SIG-M5 (cell line): ENCODE measurements at regions not wholly inside any gene's neighbourhood (a gene's known extent, or its start where the extent isn't known, plus 50 kb on each side); places are given as distances from the start of the nearest gene placed in this dataset.
A peak's percentile ranks its signal among the peaks of the same experiment; 100 is the strongest.

Source experiments
- DNase-seq: peaks from one replicate; lab custom pipeline; 2025; lab: John Stamatoyannopoulos, UW

DNA sequence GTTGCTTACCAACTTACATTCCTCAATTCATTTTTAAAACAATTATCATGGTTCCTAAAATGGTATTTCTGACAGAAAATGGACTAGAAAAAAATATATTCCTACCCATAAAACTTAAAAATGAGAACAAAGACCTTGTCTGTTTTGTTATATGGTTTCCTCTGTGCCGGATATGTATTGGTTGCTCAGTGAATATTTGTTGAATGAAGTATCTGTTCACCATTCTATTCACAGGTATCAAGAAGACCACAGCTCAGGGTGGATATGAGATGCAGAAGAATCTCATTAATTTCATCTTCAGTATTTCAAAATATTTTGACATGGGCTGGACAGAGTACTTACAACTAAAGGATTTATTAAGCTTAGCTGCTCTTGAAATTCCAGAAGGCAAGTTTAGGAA, 58.1 kb downstream of the TUSC7 start:
- DNase-seq = no peak

DNA sequence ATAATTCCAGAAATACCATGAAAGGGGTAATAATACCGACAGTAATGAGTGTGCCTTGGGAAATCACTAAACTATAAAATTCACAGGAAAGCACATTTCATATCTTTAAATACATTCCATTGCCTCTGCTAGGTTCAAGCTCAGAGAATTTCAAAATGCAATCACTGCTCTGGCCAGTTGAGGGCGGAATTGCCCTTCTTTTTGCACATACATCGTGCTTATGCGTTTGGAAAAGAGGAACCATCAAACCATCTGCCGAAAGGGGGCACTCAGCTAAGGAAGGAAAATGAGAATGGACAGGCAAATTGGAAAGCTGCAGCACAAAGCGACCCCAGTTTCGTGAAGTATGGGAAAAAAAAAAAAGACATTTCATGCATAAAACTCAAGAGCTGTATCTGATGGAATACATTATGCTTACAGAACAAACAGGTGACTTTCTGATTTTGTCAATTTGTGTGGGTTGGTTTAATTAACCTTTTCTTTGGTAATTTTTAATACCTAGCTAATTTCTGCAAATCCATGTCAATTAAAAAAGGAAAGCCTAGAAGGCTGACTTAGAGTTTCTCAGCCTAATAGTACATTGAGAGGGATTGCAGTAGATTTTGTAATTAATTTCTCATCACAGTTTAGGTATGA, 61.4 kb downstream of the TUSC7 start:
- peak; percentile 11 for DNase-seq

DNA sequence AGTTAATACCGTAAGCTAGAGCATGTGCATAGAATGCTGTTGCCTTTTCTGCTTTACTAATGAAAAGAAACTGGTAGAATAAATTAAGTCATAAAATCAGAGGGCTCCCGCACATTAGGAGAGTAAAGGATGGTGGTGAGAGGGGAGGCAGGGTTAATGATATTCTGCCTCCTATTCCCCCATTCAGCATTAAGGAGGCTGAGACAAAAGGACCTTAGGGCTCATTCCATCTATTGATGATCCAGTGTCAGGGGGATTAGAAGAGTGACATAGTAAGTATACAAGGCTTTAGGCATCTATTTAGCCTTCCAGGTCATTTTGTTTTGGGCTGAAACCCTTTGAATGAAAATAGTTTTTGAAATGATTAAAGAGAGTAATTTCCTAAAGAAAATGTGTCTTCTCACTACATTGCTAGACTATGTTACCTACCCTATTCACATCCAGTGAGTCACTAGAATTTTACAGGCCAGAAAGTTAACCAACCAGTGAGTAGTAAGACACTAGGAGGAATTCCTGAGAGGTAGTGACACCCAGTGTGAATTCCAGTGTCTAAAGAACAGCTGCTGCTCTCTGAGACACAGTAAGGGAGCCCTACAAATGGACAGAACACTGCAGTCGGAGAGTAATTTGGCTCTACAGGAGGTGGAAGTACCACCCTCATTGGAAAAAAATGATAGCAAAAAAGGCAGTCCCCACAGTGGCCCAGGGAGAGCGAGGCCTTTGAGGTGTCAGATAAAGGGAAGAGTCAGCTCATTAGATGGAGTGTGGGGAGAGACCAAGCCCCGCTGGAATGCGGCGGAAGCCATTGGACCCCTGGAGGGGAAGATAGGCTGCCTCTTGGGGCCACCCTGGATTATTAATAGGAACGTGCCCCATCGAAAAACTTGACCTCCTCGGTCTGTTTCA, 67.6 kb downstream of the TUSC7 start:
- no peak for DNase-seq

DNA sequence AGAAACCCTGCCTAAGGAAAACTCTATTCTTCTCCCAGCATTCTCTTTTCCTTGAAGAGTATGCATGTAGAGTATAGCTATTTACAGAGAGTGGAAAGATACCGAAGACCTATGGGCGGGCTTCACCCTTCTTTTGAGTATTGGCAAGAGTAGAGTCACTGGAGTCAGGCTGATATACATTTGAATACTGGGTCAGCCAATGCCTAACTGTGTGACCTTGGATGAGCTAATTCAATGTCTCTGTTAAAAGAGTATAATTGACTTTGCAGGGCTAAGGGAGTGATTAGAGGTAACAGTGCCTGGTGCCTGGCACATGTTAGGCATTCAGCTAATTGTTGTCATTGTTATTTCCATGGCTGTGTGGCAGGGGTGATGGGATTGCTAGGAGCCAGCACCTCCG, 75.6 kb downstream of the TUSC7 start:
- no peak for DNase-seq

DNA sequence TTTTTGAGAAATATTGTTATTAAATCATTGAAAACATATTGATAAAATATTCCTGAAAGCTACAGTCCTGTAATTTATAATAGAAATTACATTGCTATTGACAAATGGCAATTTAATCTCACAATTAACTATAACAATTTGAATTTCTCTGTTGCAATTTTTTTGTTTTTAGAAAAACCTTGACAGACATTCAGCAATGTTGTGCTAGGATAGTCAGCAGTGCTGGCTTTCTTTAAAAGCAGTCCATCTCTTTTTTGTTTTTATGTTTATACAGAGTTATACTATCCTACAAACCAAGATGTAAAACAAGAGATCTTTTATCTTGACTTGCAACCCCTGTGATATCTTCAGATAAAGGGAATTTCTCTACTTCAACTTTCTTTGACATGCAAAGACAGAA, 93.1 kb downstream of the TUSC7 start:
- DNase-seq = no peak

DNA sequence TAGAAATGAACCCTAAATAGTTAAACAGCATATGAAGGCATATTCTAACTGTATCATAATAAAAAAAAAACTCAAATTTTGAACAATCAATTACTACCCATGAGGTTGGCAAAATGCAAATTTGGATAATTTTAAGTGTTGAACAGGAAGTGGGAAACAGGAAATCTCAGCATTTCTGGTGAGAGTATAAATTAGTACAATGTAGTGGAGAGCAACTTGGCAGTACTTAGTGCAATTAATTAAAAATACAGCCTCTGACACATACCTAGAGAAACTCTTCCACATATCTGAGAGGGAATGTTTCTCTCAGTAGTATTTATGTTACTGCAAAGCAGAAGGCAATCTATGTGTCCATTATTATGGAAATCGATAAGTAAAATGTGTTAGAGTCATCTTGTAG, 96.8 kb downstream of the TUSC7 start:
- DNase-seq = no peak

DNA sequence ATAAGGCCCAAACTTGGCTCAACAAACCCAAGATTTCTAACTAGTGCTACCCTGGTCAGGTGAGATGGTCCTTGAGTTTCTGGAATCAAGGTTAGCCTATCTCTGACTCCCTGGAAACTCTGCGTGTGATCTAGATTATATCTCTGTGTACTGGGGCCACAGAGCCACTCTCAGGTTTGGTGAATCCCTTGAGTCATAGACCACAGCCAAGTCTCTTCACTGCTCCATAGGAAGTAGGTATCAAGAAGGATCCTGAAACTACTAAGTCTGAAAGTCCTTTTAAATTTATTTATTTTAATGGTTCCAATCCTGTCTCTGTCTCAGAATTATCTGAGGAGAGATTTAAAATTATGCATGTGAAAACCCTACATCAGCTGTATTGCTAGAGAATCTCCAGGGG, 99.1 kb downstream of the TUSC7 start:
- DNase-seq = peak; percentile 18

DNA sequence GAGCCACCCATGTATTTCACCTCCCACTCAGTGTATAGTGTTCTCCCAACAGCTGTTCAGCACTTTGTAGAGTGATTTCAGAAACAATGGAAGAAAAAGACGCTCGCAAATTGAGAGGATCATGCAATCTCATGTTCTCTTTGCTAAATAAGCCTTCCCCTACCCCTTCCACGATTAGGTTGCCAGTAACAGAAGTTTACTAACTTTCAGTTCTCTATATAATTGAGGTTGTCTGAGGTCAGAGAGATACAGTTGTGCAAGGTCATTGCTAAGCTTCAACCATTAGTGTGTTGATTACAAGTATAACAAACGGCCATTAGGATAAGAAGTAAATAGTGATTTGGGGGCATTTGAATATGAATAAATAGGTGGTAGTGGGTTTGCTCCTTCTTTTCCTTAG, 99.6 kb downstream of the TUSC7 start:
- peak; percentile 84 for DNase-seq

DNA sequence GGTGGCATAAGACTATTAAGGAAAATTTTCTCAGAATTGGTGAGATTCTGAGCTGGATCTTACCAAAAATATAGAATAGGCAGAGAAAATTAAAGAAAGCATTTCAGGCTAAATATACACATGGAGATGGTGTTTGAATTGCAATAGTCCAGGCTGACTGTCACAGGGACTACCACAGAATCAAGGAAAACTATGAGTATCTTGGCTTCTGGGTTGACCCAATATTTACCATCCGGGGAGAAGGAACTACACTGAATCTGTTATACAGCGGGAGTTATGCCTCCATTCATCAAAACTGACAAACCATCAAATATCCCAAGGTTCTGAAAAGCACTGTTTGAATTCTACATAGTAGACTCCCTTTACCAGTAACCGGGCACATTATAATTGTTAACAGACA, 102.2 kb downstream of the TUSC7 start:
- no peak for DNase-seq

DNA sequence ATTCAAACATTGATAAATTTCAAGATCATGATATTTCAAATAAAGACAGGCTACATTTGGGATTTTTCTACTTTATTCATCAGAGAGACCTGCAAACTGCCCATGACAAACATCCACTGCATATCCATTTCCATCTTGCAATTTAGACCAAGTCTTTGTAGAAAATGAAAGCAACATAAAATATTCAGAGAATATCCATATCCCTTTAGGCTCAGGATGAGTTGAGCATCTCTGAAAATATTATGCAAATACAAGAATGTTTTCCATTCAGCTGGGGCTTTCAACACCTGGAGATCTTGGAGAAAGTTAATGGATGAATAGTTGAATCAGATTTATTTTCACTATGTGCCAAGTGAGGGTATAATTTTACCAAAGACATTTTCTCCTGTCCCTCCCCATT, 103.4 kb downstream of the TUSC7 start:
- no peak for DNase-seq

DNA sequence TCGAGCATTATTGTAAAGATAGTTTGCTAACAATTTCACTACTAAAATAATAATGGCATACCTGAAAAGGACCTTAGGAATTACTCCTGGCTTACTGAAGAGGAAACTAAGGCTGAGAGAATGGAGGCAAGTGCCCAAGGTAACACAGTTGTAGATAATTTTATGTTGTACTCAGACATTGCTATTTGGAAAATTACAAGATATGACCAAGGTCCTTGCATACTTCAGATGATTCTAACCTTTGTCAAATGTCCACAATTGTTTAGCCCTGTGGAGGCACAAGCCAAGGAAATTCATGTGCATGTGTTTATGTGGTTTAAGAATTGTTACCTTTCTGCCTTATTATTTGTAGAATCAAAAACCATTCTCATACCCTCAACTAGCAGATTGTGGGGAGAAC, 105.7 kb downstream of the TUSC7 start:
- DNase-seq = no peak

DNA sequence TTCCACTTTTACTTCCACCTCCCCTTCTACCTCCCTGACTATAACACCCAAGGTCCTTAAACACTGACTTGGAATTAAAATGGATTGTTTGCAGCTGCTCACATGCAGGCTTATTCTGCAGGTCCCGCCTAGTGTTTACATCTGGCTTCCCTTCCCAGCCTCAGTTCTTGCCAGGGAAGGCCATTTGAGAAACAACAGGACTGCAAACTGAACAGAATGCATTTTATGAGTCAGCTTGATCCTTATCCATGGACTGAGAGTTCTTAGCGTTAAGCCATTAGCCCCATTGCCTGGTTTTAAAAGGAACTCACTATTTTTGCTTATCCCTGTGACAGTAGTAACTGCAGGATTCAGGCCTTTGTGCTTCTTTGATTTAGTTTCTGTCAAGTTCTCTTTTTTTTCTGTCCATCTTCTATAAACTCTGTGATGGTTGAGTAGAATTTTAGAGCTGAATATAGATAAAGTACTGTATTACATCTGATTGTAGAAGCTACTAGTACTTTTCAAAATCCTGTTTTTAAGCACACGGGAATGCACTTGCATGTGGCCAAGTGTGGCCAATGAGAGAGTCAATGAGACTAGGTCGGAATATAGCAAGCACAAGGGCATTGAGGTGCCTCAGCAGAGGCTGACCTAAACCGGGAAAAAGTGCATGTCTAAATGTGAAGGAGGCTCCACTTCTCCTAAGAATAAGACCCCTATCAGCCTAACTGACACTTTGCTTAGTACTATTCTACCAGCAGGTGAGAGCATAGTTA, 106.4 kb downstream of the TUSC7 start:
- DNase-seq = no peak

DNA sequence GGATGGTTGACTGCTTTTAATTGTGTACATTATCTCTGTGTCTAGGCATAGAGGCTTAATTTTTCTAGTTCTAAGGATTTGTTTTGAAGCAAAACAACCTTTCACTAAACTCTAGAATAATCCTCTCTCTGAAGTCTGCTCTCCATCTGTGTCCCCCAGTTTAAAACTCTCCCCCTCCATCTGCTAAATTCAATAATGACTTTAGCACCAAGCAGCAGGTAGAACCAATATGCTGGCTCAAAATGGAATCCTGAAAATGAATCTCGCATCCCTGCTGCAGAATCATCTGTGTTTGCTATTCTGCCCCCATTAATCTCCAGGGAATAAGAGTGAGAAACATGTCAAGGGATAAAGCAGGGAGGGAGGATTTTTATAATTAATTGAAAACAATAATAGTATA, 111.8 kb downstream of the TUSC7 start:
- no peak for DNase-seq

DNA sequence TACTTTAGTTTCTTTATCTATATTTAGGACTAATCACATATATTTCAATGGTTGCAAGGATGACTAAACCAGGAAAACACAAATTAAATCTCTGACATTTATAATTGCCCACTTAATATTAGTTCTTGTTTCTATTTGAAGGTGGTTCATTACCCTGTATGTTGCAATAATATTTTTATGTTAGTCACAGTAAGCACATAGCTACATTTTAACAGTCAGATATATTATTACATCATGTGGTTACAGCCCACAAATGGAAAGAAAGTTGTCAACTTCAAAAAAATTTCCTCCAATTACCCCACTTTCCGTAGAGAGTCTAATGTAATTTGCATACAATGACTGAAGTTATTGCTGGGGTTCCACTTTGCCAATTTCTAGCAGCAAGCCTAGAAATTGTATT, 114.6 kb downstream of the TUSC7 start:
- no peak for DNase-seq

DNA sequence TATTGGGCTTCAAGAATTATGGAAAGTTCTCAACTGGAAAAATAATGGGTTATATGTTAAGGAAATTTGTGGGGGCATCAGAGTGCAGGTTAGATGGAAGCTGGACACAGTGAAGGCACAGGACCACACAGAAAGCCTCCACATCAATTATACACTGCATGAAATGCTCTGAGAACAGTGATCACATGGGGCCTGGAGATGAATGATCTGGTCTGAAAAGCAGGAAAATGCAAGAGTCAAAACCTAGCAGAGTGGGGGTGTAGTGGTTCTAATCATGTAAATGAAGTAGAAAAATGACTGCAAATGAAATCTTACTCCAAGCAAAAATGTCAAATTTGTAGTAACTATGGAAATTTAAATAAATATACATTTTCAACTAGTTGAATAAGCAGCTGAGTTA, 123.6 kb downstream of the TUSC7 start:
- DNase-seq = no peak

DNA sequence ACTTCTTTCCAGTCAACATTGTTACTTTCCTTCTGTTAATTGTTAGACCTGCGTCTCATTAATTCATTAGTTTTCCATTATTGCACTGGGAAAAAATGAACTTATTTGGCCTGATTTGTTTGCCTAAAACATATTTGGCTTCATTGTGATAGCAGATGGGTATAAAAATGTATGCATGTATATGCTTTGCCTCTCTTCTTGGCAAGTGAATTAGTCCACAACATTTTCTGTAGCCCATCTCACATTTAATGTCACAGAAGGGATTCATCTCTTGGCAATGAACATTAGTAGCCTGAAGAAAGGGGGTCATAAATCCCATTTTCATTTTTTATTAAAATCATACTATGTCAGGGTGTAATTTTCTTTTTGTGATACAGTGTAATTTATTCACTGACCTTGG, 125.2 kb downstream of the TUSC7 start:
- DNase-seq = no peak

DNA sequence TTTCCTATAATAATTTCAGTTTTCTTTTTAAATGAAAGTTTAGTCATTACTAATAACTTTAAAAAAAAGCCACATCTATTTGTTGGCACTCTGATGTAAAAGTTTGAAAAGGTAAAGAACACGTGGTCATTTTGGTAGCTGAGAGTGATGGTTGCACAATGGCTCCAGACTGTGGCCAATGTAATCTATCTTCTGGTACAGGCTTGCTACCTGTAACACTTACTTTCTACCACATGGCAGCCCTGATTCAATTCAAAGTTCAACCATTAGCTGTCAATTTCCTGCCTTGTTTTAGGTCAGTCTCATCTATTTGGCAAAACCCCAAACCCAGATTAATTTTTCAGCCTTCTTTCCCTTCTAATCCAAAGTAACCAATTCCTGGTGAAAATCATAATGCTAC, 126.1 kb downstream of the TUSC7 start:
- no peak for DNase-seq

DNA sequence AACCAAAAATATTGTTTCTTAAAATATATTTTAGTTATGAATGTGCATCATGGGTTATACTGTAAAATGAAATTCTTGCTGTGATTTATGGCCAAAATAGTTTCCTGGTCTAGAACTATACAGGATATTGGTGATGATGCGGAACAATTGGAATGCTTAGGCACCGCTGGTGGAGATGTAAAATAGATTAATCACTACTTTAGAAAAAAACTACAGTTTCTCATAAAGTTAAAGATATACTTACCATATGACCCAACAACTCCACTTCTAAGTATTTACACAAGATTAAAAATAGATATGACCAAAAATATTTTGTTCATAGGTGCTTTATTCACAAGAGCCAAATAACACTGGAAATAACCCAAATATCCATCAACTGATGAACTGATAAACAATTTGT, 126.7 kb downstream of the TUSC7 start:
- DNase-seq = no peak

DNA sequence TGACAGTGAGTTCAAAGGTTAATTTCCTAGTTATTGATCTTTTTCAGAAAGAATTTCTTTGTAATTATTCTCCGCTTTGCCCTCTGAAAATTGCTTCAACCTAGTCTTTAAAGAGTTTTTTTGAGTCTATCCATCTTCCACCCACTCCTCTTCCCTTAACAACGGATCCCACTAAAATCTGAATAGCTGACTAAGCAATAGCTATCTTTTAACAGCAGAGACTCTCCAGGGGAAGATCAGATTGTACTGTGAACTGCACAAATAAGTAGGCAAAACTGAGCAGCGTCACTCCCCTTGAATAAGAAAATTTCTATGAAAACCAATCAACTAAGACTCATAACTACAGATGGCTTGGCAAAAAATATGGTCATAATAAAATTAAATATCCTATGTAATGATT, 127.9 kb downstream of the TUSC7 start:
- DNase-seq = no peak

DNA sequence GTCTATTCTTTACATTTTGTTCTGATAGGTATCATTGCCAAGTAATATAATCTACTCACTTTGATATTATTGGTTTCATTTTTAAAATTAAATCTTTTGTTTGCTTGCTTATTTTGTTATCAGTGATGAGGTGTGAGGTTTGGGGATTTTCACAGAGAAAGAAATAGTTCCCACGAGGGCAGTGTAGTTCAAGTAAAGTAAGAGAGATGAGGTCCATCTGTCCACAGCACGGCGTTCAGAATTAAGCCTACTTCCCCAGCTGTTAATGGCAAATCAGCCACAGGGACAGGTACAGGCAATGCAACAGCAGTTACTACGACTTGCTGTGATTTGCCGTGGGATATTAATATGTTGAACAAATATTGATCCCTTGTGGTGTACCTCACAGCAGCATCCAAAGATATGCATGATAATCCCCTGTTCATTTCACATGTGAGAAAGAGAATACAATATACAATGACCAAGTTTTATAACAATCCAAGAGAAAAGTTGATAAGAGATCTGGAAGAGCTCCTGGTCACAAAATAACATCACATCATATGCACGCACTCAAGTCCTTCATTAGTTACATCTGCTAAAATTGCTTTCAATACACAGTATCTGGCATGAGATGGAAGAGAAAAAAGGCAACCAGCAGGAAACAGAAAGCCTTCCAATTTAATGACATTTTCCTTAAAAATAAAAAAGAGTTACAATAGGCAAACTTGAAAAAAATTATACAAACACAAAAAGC, 131.6 kb downstream of the TUSC7 start:
- DNase-seq = no peak

DNA sequence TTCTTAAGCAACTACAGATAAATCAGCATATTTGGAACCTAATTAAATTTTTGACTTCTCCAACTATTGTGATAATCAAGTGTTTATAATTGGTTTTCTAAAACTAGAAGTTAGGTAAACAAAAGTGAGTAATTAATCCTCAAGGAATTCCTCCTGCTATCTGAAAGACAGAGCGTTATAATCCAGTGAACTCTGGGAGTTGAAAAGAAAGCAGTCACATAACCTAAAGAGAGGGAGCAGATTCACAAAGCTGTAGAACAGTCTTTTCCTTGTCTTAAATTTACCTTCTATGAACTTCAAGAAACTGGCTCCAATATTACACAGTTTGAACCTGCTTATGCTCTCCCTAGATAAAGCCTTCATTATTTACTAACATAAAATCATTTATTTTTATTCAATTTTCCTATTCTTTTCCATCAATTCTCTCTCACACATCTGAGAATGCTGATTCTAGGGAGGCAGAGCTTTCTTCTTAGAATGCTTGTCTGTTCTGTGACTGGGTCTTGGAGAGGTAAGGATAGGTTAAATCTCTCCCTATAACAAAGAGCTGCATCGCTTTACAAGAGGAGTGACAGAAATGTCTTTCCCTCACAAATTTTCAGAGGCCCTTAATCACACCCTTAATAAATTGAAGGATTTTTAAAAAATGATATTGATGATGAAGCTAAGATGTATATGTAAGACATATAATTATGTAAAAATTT, 132.8 kb downstream of the TUSC7 start:
- no peak for DNase-seq
